HepG2 (cell line): ENCODE measurements at regions not wholly inside any gene's neighbourhood (a gene's known extent, or its start where the extent isn't known, plus 50 kb on each side); places are given as distances from the start of the nearest gene placed in this dataset.

Source experiments
- ATAC-seq: fragments of 200-7000 bp; cut with Tn5 transposase; 3 replicates; pipeline ENCODE4 v1.9.1; 2020; ENCODE audit warnings: mild to moderate bottlenecking, moderate library complexity
- BruUV-seq: library from RNA; stranded (reverse); fragments of 400-500 nt; replicated peaks from 2 replicates; lab custom pipeline; 2021; lab: Mats Ljungman, UMichigan
- CTCF ChIA-PET: fragments of 300-600 bp; formaldehyde crosslinking; extraction: SDS; loops from one replicate; lab custom pipeline; 2021; ENCODE audit warnings: low total read pairs, inconsistent platforms, low intra/inter-chr PET ratio; lab: Yijun Ruan, JAX
- POLR2A ChIA-PET: fragments of 350-600 bp; sonication (Branson Sonifier 250); formaldehyde crosslinking; loops from one replicate; lab custom pipeline; 2020; ENCODE audit warnings: antibody characterized with exemption, inconsistent platforms; lab: Yijun Ruan, JAX
- DNase-seq: peaks from one replicate; pipeline ENCODE4 v3.0.0-alpha.2; 2015; ENCODE audit warnings: low spot score
- FAIRE-seq: peaks from 3 replicates; lab custom pipeline; 2011; peaks lifted over from hg19 to GRCh38; lab: Jason Lieb, UNC
- H2AFZ ChIP-seq: one replicate; pipeline ENCODE4 v1.6.1; 2011; ENCODE audit warnings: low read length, inconsistent platforms
- H3K27ac ChIP-seq: fragments of 300-600 bp; 3 replicates; pipeline ENCODE4 v1.8.0; 2011; ENCODE audit warnings: mixed run types, mild to moderate bottlenecking, mixed read lengths, low read length, inconsistent platforms; ENCODE audit not compliant: insufficient read depth; ENCODE audit errors: extremely low read length
- H3K27me3 ChIP-seq, 2 experiments: fragments of 200-600 bp in 1 of 2; 2 replicates in 1 of 2; 3 replicates in 1 of 2; pipeline versions ENCODE4 v1.6.0 to v1.8.0; 2011; ENCODE audit warnings: low read length in 2 of 2, mild to moderate bottlenecking in 2 of 2, moderate library complexity in 2 of 2, inconsistent platforms in 1 of 2; ENCODE audit not compliant: insufficient read depth in 2 of 2, control insufficient read depth in 1 of 2
- H3K36me3 ChIP-seq, 2 experiments: fragments of 200-600 bp in 1 of 2; replicated peaks in 1 of 2; 2 replicates in 1 of 2; 3 replicates in 1 of 2; pipeline versions ENCODE4 v1.5.1 to v1.8.0; 2011; ENCODE audit warnings: low read length in 2 of 2, inconsistent platforms in 1 of 2; ENCODE audit not compliant: insufficient read depth in 2 of 2, control insufficient read depth in 1 of 2
- H3K4me1 ChIP-seq: 2 replicates; pipeline ENCODE4 v1.5.1; 2012; ENCODE audit warnings: low read length, inconsistent platforms; ENCODE audit not compliant: insufficient read depth
- H3K4me2 ChIP-seq: 2 replicates; pipeline ENCODE4 v1.6.0; 2011; ENCODE audit warnings: low read depth, low read length, inconsistent platforms
- H3K4me3 ChIP-seq, 3 experiments: fragments of 200-600 bp in 1 of 3; sonication (generic), shearing (Covaris generic) in 1 of 3; replicated peaks in 1 of 3; 2 replicates each; pipeline ENCODE4 v1.5.1; 2011 to 2016; ENCODE audit warnings: low read length in 3 of 3, inconsistent platforms in 2 of 3, low read depth in 2 of 3, mild to moderate bottlenecking in 2 of 3, control low read depth in 1 of 3, mixed read lengths in 1 of 3; ENCODE audit not compliant: insufficient read depth in 1 of 3
- H3K79me2 ChIP-seq: one replicate; pipeline ENCODE4 v1.6.1; 2011; ENCODE audit warnings: low read length, inconsistent platforms; ENCODE audit not compliant: insufficient read depth
- H3K9ac ChIP-seq: 2 replicates; pipeline ENCODE4 v1.6.0; 2011; ENCODE audit warnings: mild to moderate bottlenecking, low read depth, low read length, inconsistent platforms; ENCODE audit not compliant: insufficient read depth
- H3K9me3 ChIP-seq: 2 replicates; pipeline ENCODE4 v1.5.1; 2012; ENCODE audit warnings: mild to moderate bottlenecking, low read length
- H4K20me1 ChIP-seq: 2 replicates; pipeline ENCODE4 v1.6.0; 2011; ENCODE audit warnings: inconsistent platforms, mild to moderate bottlenecking, low read length, moderate library complexity; ENCODE audit not compliant: insufficient read depth
- HOXA9 ChIP-seq: sonication (generic); formaldehyde crosslinking; IDR thresholded peaks from 2 replicates; pipeline ENCODE4 v1.8.1; 2022; ENCODE audit warnings: missing genetic modification reagents, mild to moderate bottlenecking, moderate library complexity, borderline replicate concordance
- LCORL ChIP-seq, 2 experiments: fragments of 450-650 bp in 1 of 2; sonication (generic) in 1 of 2; formaldehyde crosslinking in 1 of 2; IDR thresholded peaks; 2 replicates each; pipeline versions ENCODE4 v1.5.0 to v1.6.1; 2017 to 2020; ENCODE audit warnings: antibody characterized with exemption in 1 of 2, missing genetic modification reagents in 1 of 2
- MBD4 ChIP-seq: IDR thresholded peaks from 2 replicates; pipeline ENCODE4 v1.6.1; 2012; ENCODE audit warnings: low read length, inconsistent platforms, borderline replicate concordance
- NR2C2 ChIP-seq: sonication (generic); formaldehyde crosslinking; IDR thresholded peaks from 2 replicates; pipeline ENCODE4 v1.4.0; 2020; ENCODE audit warnings: missing genetic modification reagents, mild to moderate bottlenecking, moderate library complexity, borderline replicate concordance
- ZFP36L2 ChIP-seq: sonication (generic); formaldehyde crosslinking; IDR thresholded peaks from 2 replicates; pipeline ENCODE4 v1.4.0; 2020; ENCODE audit warnings: missing genetic modification reagents
- ZNF12 ChIP-seq: sonication (generic); formaldehyde crosslinking; IDR thresholded peaks from 2 replicates; pipeline ENCODE4 v1.5.0; 2020; ENCODE audit warnings: missing genetic modification reagents
- ZNF441 ChIP-seq: sonication (generic); formaldehyde crosslinking; IDR thresholded peaks from 2 replicates; pipeline ENCODE4 v1.7.0; 2021; ENCODE audit warnings: missing genetic modification reagents, borderline replicate concordance
- ZNF468 ChIP-seq: sonication (generic); formaldehyde crosslinking; IDR thresholded peaks from 2 replicates; pipeline ENCODE4 v1.8.0; 2022; ENCODE audit warnings: mild to moderate bottlenecking, moderate library complexity, missing genetic modification reagents
- ZNF660 ChIP-seq: sonication (generic); formaldehyde crosslinking; IDR thresholded peaks from 2 replicates; pipeline ENCODE4 v1.5.1; 2020; ENCODE audit warnings: mild to moderate bottlenecking, low read depth, missing genetic modification reagents, borderline replicate concordance
- WGBS: methylation state at CpG from one replicate; pipeline ENCODE4 v1.1.6; 2017; ENCODE audit warnings: low lambda C conversion rate; 5-methylcytosine and 5-hydroxymethylcytosine counted together
- in situ Hi-C: cut with HindIII; loops from 2 replicates; pipeline ENCODE4 v1.10.0; 2017; ENCODE audit warnings: low pct_unique_long_range_greater_than_20kb; ENCODE audit not compliant: extremely low pct_ligation_motif_present
- intact Hi-C: fragments of 100-400 bp; cut with micrococcal nuclease; formaldehyde crosslinking; loops from one replicate; pipeline ENCODE4 v1.10.0; 2022; ENCODE audit not compliant: unreplicated experiment
- TF ChIP-seq, protein P1 (sequence below): sonication (generic); formaldehyde crosslinking; IDR thresholded peaks from 2 replicates; pipeline ENCODE4 v1.5.1; 2020; ENCODE audit warnings: missing genetic modification reagents, mild to moderate bottlenecking, borderline replicate concordance
- TF ChIP-seq, protein P2 (sequence below): IDR thresholded peaks from 2 replicates; pipeline ENCODE4 v1.6.1; 2016
- TF ChIP-seq, protein P3 (sequence below): sonication (generic); formaldehyde crosslinking; IDR thresholded peaks from 2 replicates; pipeline ENCODE4 v1.4.0; 2020; ENCODE audit warnings: mild to moderate bottlenecking, missing genetic modification reagents
- TF ChIP-seq, protein P4 (sequence below): sonication (generic); formaldehyde crosslinking; IDR thresholded peaks from 2 replicates; pipeline ENCODE4 v1.4.0; 2020; ENCODE audit warnings: missing genetic modification reagents
- TF ChIP-seq, protein P5 (sequence below): sonication (generic); formaldehyde crosslinking; IDR thresholded peaks from 2 replicates; pipeline ENCODE4 v1.5.0; 2020; ENCODE audit warnings: missing genetic modification reagents

DNA sequence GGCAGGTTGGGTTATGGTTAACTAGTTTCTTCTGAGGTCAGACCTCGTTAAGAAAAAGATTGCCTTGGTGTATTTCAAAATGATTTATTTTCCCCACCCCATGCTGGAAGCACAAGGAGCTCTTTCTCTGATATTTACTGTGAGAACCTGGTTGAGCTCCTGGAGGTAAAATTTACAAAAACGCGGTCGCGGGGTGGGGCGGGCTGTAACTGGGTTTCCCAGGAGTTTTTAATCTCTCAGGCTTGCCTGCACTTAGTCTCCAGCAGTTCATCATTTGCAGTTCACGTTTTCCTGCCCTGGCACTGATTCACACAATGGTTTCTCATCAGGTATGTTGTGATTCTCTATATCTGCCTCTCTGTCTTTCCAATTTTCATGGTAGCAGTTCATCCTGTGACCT lies 67.9 kb upstream of the PDE3A start:
- DNase-seq (no peak), FAIRE-seq (no peak), ATAC-seq (no peak)
- TF ChIP-seq ZNF468 (CRISPR knock-in tag) (no peak), ZFP36L2 (CRISPR knock-in tag) (no peak), NR2C2 (CRISPR knock-in tag) (no peak), HOXA9 (CRISPR knock-in tag) (no peak), ZNF12 (no peak), MBD4 (no peak), ZNF660 (CRISPR knock-in tag) (no peak), LCORL (IDR thresholded peaks at IDR 0.05) (no peak), LCORL (CRISPR knock-in tag; IDR thresholded peaks at IDR 0.05) (no peak), ZNF441 (CRISPR knock-in tag) (no peak)
- TF ChIP-seq, protein P1, sequence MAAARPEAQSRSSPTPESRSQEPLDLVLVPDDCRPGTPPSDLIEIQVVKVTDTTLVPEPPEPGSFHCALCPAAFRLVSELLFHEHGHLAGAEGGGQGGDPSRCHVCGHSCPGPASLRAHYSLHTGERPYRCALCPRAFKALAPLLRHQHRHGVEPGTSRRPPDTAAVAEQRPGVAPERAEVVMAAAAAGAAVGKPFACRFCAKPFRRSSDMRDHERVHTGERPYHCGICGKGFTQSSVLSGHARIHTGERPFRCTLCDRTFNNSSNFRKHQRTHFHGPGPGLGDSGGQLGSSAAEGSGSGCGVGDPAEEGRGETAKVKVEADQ (CRISPR knock-in tag) = no peak
- TF ChIP-seq, protein P2, sequence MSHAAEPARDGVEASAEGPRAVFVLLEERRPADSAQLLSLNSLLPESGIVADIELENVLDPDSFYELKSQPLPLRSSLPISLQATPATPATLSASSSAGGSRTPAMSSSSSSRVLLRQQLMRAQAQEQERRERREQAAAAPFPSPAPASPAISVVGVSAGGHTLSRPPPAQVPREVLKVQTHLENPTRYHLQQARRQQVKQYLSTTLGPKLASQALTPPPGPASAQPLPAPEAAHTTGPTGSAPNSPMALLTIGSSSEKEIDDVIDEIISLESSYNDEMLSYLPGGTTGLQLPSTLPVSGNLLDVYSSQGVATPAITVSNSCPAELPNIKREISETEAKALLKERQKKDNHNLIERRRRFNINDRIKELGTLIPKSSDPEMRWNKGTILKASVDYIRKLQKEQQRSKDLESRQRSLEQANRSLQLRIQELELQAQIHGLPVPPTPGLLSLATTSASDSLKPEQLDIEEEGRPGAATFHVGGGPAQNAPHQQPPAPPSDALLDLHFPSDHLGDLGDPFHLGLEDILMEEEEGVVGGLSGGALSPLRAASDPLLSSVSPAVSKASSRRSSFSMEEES (CRISPR knock-in tag) = no peak
- TF ChIP-seq, protein P3, sequence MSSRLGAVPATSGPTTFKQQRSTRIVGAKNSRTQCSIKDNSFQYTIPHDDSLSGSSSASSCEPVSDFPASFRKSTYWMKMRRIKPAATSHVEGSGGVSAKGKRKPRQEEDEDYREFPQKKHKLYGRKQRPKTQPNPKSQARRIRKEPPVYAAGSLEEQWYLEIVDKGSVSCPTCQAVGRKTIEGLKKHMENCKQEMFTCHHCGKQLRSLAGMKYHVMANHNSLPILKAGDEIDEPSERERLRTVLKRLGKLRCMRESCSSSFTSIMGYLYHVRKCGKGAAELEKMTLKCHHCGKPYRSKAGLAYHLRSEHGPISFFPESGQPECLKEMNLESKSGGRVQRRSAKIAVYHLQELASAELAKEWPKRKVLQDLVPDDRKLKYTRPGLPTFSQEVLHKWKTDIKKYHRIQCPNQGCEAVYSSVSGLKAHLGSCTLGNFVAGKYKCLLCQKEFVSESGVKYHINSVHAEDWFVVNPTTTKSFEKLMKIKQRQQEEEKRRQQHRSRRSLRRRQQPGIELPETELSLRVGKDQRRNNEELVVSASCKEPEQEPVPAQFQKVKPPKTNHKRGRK (CRISPR knock-in tag) = no peak
- TF ChIP-seq, protein P4, sequence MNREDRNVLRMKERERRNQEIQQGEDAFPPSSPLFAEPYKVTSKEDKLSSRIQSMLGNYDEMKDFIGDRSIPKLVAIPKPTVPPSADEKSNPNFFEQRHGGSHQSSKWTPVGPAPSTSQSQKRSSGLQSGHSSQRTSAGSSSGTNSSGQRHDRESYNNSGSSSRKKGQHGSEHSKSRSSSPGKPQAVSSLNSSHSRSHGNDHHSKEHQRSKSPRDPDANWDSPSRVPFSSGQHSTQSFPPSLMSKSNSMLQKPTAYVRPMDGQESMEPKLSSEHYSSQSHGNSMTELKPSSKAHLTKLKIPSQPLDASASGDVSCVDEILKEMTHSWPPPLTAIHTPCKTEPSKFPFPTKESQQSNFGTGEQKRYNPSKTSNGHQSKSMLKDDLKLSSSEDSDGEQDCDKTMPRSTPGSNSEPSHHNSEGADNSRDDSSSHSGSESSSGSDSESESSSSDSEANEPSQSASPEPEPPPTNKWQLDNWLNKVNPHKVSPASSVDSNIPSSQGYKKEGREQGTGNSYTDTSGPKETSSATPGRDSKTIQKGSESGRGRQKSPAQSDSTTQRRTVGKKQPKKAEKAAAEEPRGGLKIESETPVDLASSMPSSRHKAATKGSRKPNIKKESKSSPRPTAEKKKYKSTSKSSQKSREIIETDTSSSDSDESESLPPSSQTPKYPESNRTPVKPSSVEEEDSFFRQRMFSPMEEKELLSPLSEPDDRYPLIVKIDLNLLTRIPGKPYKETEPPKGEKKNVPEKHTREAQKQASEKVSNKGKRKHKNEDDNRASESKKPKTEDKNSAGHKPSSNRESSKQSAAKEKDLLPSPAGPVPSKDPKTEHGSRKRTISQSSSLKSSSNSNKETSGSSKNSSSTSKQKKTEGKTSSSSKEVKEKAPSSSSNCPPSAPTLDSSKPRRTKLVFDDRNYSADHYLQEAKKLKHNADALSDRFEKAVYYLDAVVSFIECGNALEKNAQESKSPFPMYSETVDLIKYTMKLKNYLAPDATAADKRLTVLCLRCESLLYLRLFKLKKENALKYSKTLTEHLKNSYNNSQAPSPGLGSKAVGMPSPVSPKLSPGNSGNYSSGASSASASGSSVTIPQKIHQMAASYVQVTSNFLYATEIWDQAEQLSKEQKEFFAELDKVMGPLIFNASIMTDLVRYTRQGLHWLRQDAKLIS (CRISPR knock-in tag) = no peak
- TF ChIP-seq, protein P5, sequence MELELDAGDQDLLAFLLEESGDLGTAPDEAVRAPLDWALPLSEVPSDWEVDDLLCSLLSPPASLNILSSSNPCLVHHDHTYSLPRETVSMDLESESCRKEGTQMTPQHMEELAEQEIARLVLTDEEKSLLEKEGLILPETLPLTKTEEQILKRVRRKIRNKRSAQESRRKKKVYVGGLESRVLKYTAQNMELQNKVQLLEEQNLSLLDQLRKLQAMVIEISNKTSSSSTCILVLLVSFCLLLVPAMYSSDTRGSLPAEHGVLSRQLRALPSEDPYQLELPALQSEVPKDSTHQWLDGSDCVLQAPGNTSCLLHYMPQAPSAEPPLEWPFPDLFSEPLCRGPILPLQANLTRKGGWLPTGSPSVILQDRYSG = no peak
- POLR2A ChIA-PET = no interaction called here
- WGBS = 49% methylated on average over 7 of the region's 7 CpGs
- no peaks in the 10 kb centered on the region for H3K4me1 ChIP-seq
- H3K4me3 ChIP-seq = no peak overlapping the region
- H3K4me2 ChIP-seq = no peak overlapping the region
- H3K27me3 ChIP-seq = no peaks in the 10 kb centered on the region
- H3K36me3 ChIP-seq = no peaks in the 10 kb centered on the region
- CTCF ChIA-PET = no interaction called here
- in situ Hi-C loops (no loop called here), intact Hi-C loops (no loop called here)
- peaks cover 73% of the 10 kb centered on the region for H3K9me3 ChIP-seq
- no peaks in the 10 kb centered on the region for H3K79me2 ChIP-seq
- H2AFZ ChIP-seq = no peak overlapping the region
- no peaks in the 10 kb centered on the region for H4K20me1 ChIP-seq
- H3K9ac ChIP-seq = no peak overlapping the region
- BruUV-seq = no TSS peak
- no peak overlapping the region for H3K27ac ChIP-seq
